H1 (cell line): ENCODE measurements at regions not wholly inside any gene's neighbourhood (a gene's known extent, or its start where the extent isn't known, plus 50 kb on each side); places are given as distances from the start of the nearest gene placed in this dataset.

Experiments used
- BRCA1 ChIP-seq: IDR thresholded peaks from 2 replicates; pipeline ENCODE4 v1.6.1; 2012; ENCODE audit warnings: low read depth, low read length, improper control_type of control experiment

- TF ChIP-seq BRCA1, result no peak
Observed at GRCh38 chr6:85361643-85362014, 88.3 kb upstream of the NT5E start (continued).
